HepG2 (cell line): ENCODE measurements at regions not wholly inside any gene's neighbourhood (a gene's known extent, or its start where the extent isn't known, plus 50 kb on each side); places are given as distances from the start of the nearest gene placed in this dataset.
"Not testable (repeated sequence)": the region's sequence is repeated elsewhere in the genome, so short reads cannot be mapped to it uniquely, and the experiment has no call there.

ENCODE experiments used
- ASH2L ChIP-seq: fragments of 300-600, 200-600 bp; sonication (generic); IDR thresholded peaks from 2 replicates; pipeline ENCODE4 v1.7.0; 2017; ENCODE audit warnings: low read depth, mild to moderate bottlenecking, moderate library complexity, mixed read lengths, low read length; ENCODE audit not compliant: insufficient read length
- EZH2 ChIP-seq: conservative IDR thresholded peaks from 2 replicates; pipeline ENCODE4 v1.6.1; 2012; ENCODE audit warnings: mild to moderate bottlenecking, low read depth, low read length, moderate library complexity
- GTF2F1 ChIP-seq: fragments of 150-350 bp; IDR thresholded peaks from 2 replicates; pipeline ENCODE4 v1.6.1; 2014; ENCODE audit warnings: low read length
- RCOR2 ChIP-seq: IDR thresholded peaks from 2 replicates; pipeline ENCODE4 v1.6.1; 2016; ENCODE audit warnings: missing biosample characterization, missing genetic modification reagents
- U2AF1 ChIP-seq: fragments of 200-400 bp; formaldehyde crosslinking; optimal IDR thresholded peaks from 2 replicates; pipeline ENCODE3; 2017; ENCODE audit warnings: mild to moderate bottlenecking, low read depth, low read length
- TF ChIP-seq, protein P1 (sequence below): sonication (generic); formaldehyde crosslinking; IDR thresholded peaks from 2 replicates; pipeline ENCODE4 v1.5.0; 2020; ENCODE audit warnings: missing genetic modification reagents
- TF ChIP-seq, protein P2 (sequence below), 2 experiments: IDR thresholded peaks; 2 replicates each; pipeline ENCODE4 v1.6.1; 2011 to 2012; ENCODE audit warnings: low read length in 2 of 2, borderline replicate concordance in 1 of 2, low read depth in 1 of 2, mild to moderate bottlenecking in 1 of 2, moderate library complexity in 1 of 2
- TF ChIP-seq, protein P3 (sequence below): sonication (generic); formaldehyde crosslinking; conservative IDR thresholded peaks from 2 replicates; pipeline ENCODE4 v1.4.0; 2020; ENCODE audit warnings: missing genetic modification reagents

DNA sequence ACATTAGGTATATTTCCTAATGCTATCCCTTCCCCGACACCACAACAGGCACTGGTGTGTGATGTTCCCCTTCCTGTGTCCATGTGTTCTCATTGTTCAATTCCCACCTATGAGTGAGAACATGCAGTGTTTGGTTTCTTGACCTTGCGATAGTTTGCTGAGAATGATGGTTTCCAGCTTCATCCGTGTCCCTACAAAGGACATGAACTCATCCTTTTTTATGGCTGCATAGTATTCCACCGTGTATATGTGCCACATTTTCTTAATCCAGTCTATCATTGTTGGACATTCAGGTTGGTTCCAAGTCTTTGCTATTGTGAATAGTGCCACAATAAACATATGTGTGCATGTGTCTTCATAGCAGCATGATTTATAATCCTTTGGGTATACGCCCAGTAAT lies 228.5 kb upstream of the RARB start:
- TF ChIP-seq, protein P1, sequence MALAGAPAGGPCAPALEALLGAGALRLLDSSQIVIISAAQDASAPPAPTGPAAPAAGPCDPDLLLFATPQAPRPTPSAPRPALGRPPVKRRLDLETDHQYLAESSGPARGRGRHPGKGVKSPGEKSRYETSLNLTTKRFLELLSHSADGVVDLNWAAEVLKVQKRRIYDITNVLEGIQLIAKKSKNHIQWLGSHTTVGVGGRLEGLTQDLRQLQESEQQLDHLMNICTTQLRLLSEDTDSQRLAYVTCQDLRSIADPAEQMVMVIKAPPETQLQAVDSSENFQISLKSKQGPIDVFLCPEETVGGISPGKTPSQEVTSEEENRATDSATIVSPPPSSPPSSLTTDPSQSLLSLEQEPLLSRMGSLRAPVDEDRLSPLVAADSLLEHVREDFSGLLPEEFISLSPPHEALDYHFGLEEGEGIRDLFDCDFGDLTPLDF (CRISPR knock-in tag): not testable (repeated sequence)
- TF ChIP-seq RCOR2 (CRISPR knock-in tag); EZH2; GTF2F1; ASH2L; U2AF1: not testable (repeated sequence)
- TF ChIP-seq, protein P2, sequence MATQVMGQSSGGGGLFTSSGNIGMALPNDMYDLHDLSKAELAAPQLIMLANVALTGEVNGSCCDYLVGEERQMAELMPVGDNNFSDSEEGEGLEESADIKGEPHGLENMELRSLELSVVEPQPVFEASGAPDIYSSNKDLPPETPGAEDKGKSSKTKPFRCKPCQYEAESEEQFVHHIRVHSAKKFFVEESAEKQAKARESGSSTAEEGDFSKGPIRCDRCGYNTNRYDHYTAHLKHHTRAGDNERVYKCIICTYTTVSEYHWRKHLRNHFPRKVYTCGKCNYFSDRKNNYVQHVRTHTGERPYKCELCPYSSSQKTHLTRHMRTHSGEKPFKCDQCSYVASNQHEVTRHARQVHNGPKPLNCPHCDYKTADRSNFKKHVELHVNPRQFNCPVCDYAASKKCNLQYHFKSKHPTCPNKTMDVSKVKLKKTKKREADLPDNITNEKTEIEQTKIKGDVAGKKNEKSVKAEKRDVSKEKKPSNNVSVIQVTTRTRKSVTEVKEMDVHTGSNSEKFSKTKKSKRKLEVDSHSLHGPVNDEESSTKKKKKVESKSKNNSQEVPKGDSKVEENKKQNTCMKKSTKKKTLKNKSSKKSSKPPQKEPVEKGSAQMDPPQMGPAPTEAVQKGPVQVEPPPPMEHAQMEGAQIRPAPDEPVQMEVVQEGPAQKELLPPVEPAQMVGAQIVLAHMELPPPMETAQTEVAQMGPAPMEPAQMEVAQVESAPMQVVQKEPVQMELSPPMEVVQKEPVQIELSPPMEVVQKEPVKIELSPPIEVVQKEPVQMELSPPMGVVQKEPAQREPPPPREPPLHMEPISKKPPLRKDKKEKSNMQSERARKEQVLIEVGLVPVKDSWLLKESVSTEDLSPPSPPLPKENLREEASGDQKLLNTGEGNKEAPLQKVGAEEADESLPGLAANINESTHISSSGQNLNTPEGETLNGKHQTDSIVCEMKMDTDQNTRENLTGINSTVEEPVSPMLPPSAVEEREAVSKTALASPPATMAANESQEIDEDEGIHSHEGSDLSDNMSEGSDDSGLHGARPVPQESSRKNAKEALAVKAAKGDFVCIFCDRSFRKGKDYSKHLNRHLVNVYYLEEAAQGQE (IDR thresholded peaks at IDR 0.05; ENCODE audit: borderline replicate concordance in 1 of 2, low read depth in 1 of 2, low read length in 2 of 2): not testable (repeated sequence)
- TF ChIP-seq, protein P3, sequence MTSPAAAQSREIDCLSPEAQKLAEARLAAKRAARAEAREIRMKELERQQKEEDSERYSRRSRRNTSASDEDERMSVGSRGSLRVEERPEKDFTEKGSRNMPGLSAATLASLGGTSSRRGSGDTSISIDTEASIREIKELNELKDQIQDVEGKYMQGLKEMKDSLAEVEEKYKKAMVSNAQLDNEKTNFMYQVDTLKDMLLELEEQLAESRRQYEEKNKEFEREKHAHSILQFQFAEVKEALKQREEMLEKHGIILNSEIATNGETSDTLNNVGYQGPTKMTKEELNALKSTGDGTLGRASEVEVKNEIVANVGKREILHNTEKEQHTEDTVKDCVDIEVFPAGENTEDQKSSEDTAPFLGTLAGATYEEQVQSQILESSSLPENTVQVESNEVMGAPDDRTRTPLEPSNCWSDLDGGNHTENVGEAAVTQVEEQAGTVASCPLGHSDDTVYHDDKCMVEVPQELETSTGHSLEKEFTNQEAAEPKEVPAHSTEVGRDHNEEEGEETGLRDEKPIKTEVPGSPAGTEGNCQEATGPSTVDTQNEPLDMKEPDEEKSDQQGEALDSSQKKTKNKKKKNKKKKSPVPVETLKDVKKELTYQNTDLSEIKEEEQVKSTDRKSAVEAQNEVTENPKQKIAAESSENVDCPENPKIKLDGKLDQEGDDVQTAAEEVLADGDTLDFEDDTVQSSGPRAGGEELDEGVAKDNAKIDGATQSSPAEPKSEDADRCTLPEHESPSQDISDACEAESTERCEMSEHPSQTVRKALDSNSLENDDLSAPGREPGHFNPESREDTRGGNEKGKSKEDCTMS (CRISPR knock-in tag): not testable (repeated sequence)
